ENCODE measurements at regions not wholly inside any gene's neighbourhood (a gene's known extent, or its start where the extent isn't known, plus 50 kb on each side); places are given as distances from the start of the nearest gene placed in this dataset.

- H3K36me3 ChIP-seq: no peaks in the 10 kb centered on the region
- no peak for DNase-seq (ENCODE audit: low spot score in 2 of 2)
- no peak for TF ChIP-seq POLR2A (IDR thresholded peaks at IDR 0.05)
- TF ChIP-seq POLR2AphosphoS5 (IDR thresholded peaks at IDR 0.05): no peak
- no peak for TF ChIP-seq EP300 (IDR thresholded peaks at IDR 0.05)
- no peak for TF ChIP-seq CTCF (IDR thresholded peaks at IDR 0.05)
- no peak overlapping the region for H3K27ac ChIP-seq
- WGBS: 76% methylated on average over 5 of the region's 5 CpGs
- no peaks in the 10 kb centered on the region for H3K4me1 ChIP-seq
- H3K4me3 ChIP-seq: no peak overlapping the region
- H3K9me3 ChIP-seq: peaks cover 6% of the 10 kb centered on the region
- no peaks in the 10 kb centered on the region for H3K27me3 ChIP-seq
Observed at GRCh38 chr4:179762840-179763239, 2320.6 kb upstream of the AGA start.

GRCh38 chr4:179766938-179767337 lies 2324.7 kb upstream of the AGA start:
- H3K27me3 ChIP-seq: no peaks in the 10 kb centered on the region
- no peak overlapping the region for H3K4me3 ChIP-seq
- 87% methylated on average over 4 of the region's 4 CpGs for WGBS
- no peaks in the 10 kb centered on the region for H3K36me3 ChIP-seq
- no peaks in the 10 kb centered on the region for H3K4me1 ChIP-seq
- H3K9me3 ChIP-seq: peaks cover 6% of the 10 kb centered on the region
- TF ChIP-seq POLR2AphosphoS5 (IDR thresholded peaks at IDR 0.05) (no peak), CTCF (IDR thresholded peaks at IDR 0.05) (no peak), EP300 (IDR thresholded peaks at IDR 0.05) (no peak), POLR2A (IDR thresholded peaks at IDR 0.05) (no peak)
- no peak for DNase-seq (ENCODE audit: low spot score in 2 of 2)
- no peak overlapping the region for H3K27ac ChIP-seq

- Histone ChIP-seq H3K9me3 (peaks cover 6% of the 10 kb centered on the region), H3K36me3 (no peaks in the 10 kb centered on the region), H3K27ac (no peak overlapping the region), H3K27me3 (no peaks in the 10 kb centered on the region), H3K4me3 (no peak overlapping the region), H3K4me1 (no peaks in the 10 kb centered on the region)
- 85% methylated on average over 3 of the region's 3 CpGs for WGBS
- DNase-seq (ENCODE audit: low spot score in 2 of 2): no peak
- no peak for TF ChIP-seq EP300 (IDR thresholded peaks at IDR 0.05)
- TF ChIP-seq POLR2A (IDR thresholded peaks at IDR 0.05): no peak
- no peak for TF ChIP-seq POLR2AphosphoS5 (IDR thresholded peaks at IDR 0.05)
Observed at GRCh38 chr4:179768996-179769395, 2326.8 kb upstream of the AGA start.

GRCh38 chr4:179797738-179798137 lies 2355.5 kb upstream of the AGA start:
- no peaks in the 10 kb centered on the region for H3K4me1 ChIP-seq
- no peak overlapping the region for H3K27ac ChIP-seq
- 92% methylated on average over 5 of the region's 5 CpGs for WGBS
- no peak for DNase-seq (ENCODE audit: low spot score in 2 of 2)
- no peaks in the 10 kb centered on the region for H3K9me3 ChIP-seq
- no peak overlapping the region for H3K4me3 ChIP-seq
- TF ChIP-seq POLR2AphosphoS5 (IDR thresholded peaks at IDR 0.05): no peak
- TF ChIP-seq EP300 (IDR thresholded peaks at IDR 0.05): no peak
- TF ChIP-seq CTCF (IDR thresholded peaks at IDR 0.05): no peak
- no peak for TF ChIP-seq POLR2A (IDR thresholded peaks at IDR 0.05)
- no peaks in the 10 kb centered on the region for H3K36me3 ChIP-seq
- no peaks in the 10 kb centered on the region for H3K27me3 ChIP-seq

GRCh38 chr4:179803857-179804256 lies 2361.6 kb upstream of the AGA start:
- TF ChIP-seq POLR2AphosphoS5 (IDR thresholded peaks at IDR 0.05) (no peak), POLR2A (IDR thresholded peaks at IDR 0.05) (no peak), CTCF (IDR thresholded peaks at IDR 0.05) (no peak), EP300 (IDR thresholded peaks at IDR 0.05) (no peak)
- Histone ChIP-seq H3K36me3 (no peaks in the 10 kb centered on the region), H3K4me1 (no peaks in the 10 kb centered on the region), H3K27me3 (no peaks in the 10 kb centered on the region), H3K27ac (no peak overlapping the region), H3K9me3 (no peaks in the 10 kb centered on the region), H3K4me3 (no peak overlapping the region)
- DNase-seq (ENCODE audit: low spot score in 2 of 2): no peak
- WGBS: 53% methylated on average over 1 of the region's 1 CpG

- DNase-seq (ENCODE audit: low spot score in 2 of 2): no peak
- Histone ChIP-seq H3K4me3 (no peak overlapping the region), H3K27ac (no peak overlapping the region), H3K9me3 (peaks cover 3% of the 10 kb centered on the region), H3K36me3 (no peaks in the 10 kb centered on the region), H3K4me1 (no peaks in the 10 kb centered on the region), H3K27me3 (no peaks in the 10 kb centered on the region)
- 67% methylated on average over 1 of the region's 1 CpG for WGBS
- TF ChIP-seq CTCF (IDR thresholded peaks at IDR 0.05): no peak
- TF ChIP-seq POLR2AphosphoS5 (IDR thresholded peaks at IDR 0.05): no peak
- no peak for TF ChIP-seq EP300 (IDR thresholded peaks at IDR 0.05)
- TF ChIP-seq POLR2A (IDR thresholded peaks at IDR 0.05): no peak
Observed at GRCh38 chr4:179804440-179804839, 2362.2 kb upstream of the AGA start.
